Upper lobe of left lung (tissue), 6 donors: ENCODE measurements at regions not wholly inside any gene's neighbourhood (a gene's known extent, or its start where the extent isn't known, plus 50 kb on each side); places are given as distances from the start of the nearest gene placed in this dataset.

ENCODE experiments used
- ATAC-seq, 2 donors: fragments of 200-7000 bp; cut with Tn5 transposase; one replicate each; pipeline ENCODE4 v1.9.1; 2022; ENCODE audit warnings: mild to moderate bottlenecking in 2 of 2, moderate library complexity in 2 of 2; ENCODE audit not compliant: low FRiP score in 2 of 2
- DNase-seq, 2 donors: peaks; one replicate each; pipeline ENCODE4 v3.0.0-alpha.2; 2019 to 2020
- H3K27ac ChIP-seq, 4 donors: fragments of 200-600 bp; sonication (generic); one replicate each; pipeline ENCODE4 v1.5.1; 2016 to 2019
- H3K27me3 ChIP-seq, 4 donors: fragments of 200-600 bp; sonication (generic); one replicate each; pipeline ENCODE4 v1.5.1; 2017 to 2019
- H3K36me3 ChIP-seq, 4 donors: fragments of 200-600 bp; sonication (generic); one replicate each; pipeline ENCODE4 v1.5.1; 2016 to 2019
- H3K4me1 ChIP-seq, 4 donors: fragments of 200-600 bp; sonication (generic); one replicate each; pipeline ENCODE4 v1.5.1; 2018 to 2019
- H3K4me3 ChIP-seq, 4 donors: fragments of 200-600 bp; sonication (generic); one replicate each; pipeline ENCODE4 v1.5.1; 2017 to 2019; ENCODE audit warnings: mild to moderate bottlenecking in 2 of 4, moderate library complexity in 1 of 4
- H3K9me3 ChIP-seq, 4 donors: fragments of 200-600 bp; sonication (generic); one replicate each; pipeline ENCODE4 v1.5.1; 2018 to 2019
- EP300 ChIP-seq, 4 donors: sonication (generic); formaldehyde crosslinking; IDR thresholded peaks; one replicate each; pipeline ENCODE4 v1.5.1; 2017; ENCODE audit warnings: antibody characterized with exemption in 4 of 4, control low read depth in 2 of 4
- POLR2A ChIP-seq, 4 donors: fragments of 450-650 bp; IDR thresholded peaks; one replicate each; pipeline ENCODE4 v1.5.1; 2016 to 2017; ENCODE audit warnings: antibody characterized with exemption in 4 of 4, mild to moderate bottlenecking in 2 of 4
- POLR2AphosphoS5 ChIP-seq, 2 donors: sonication (generic); formaldehyde crosslinking; IDR thresholded peaks; one replicate each; pipeline ENCODE4 v1.5.1; 2017; ENCODE audit warnings: antibody characterized with exemption in 2 of 2
- WGBS, 2 donors: methylation state at CpG; one replicate each; pipeline ENCODE4 v1.1.5; 2017 to 2018; 5-methylcytosine and 5-hydroxymethylcytosine counted together
- TF ChIP-seq, protein P1 (sequence below), 6 experiments: fragments of 450-650 bp in 4 of 6; fragments of 200-600 bp in 2 of 6; sonication (generic) in 2 of 6; IDR thresholded peaks; one replicate each; pipeline ENCODE4 v1.5.1; 2016 to 2019; ENCODE audit warnings: antibody characterized with exemption in 6 of 6
- donor health status: DM: no; HTN: no; CAD: no; lungs with moderate emphysema.
- donor health status: DM: no; HTN: yes; CAD: no; lungs with severe emphysema.

DNA sequence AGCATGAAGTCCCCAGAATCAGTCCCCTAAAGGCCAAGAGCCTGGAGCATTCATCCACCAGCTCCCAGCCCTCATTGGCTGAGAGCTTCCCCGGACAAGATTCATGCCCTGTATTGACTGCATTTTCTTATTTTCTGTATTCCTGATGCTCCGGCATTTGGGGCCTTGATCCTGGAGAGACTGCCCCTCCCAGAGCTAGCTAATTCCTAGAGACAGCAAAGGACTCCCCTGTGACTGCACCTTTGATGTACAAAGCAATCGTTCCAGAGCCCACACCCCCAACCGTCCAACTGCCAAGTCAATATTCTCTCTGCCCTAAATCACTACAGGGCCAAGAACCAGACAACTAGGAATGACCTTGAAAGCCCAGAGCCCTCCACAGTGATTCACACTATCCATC, 93.4 kb upstream of the CDH5 start:
- TF ChIP-seq POLR2AphosphoS5 (IDR thresholded peaks at IDR 0.05) (no peak), EP300 (IDR thresholded peaks at IDR 0.05) (no peak), POLR2A (IDR thresholded peaks at IDR 0.05) (no peak)
- TF ChIP-seq, protein P1, sequence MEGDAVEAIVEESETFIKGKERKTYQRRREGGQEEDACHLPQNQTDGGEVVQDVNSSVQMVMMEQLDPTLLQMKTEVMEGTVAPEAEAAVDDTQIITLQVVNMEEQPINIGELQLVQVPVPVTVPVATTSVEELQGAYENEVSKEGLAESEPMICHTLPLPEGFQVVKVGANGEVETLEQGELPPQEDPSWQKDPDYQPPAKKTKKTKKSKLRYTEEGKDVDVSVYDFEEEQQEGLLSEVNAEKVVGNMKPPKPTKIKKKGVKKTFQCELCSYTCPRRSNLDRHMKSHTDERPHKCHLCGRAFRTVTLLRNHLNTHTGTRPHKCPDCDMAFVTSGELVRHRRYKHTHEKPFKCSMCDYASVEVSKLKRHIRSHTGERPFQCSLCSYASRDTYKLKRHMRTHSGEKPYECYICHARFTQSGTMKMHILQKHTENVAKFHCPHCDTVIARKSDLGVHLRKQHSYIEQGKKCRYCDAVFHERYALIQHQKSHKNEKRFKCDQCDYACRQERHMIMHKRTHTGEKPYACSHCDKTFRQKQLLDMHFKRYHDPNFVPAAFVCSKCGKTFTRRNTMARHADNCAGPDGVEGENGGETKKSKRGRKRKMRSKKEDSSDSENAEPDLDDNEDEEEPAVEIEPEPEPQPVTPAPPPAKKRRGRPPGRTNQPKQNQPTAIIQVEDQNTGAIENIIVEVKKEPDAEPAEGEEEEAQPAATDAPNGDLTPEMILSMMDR (IDR thresholded peaks at IDR 0.05), result no peak
- ATAC-seq (no peak), DNase-seq (no peak)
- H3K27me3 ChIP-seq, result no peaks in the 10 kb centered on the region
- WGBS, 2 donors, result 66 to 76% methylated on average over 4 of the region's 4 CpGs
- no peak overlapping the region for H3K4me3 ChIP-seq
- H3K36me3 ChIP-seq, result no peaks in the 10 kb centered on the region
- H3K27ac ChIP-seq, result no peak overlapping the region
- peaks cover 0 to 23% (median 16%) of the 10 kb centered on the region in 4 donors for H3K4me1 ChIP-seq
- H3K9me3 ChIP-seq, result no peaks in the 10 kb centered on the region

DNA sequence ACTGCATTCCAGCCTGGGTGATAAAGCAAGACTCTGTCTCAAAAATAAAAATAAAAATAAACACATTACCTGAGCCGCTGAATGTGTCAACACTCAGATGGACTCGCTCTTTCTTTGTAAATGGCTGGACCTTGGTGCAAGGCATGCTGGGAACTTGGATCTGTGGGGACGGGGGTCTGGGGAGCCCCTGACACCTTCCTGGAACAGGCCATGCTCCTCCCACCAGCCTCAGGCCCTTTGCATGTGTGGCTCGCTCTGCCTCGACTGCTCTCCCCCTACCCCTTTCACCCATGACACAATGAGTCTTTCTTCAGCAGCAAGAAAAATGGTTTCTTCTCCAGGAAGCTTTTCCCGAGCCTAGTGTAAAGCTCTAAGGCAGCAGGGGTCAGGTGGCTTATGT, 94.0 kb upstream of the CDH5 start:
- Histone ChIP-seq H3K4me1 (peaks cover 0 to 20% (median 13%) of the 10 kb centered on the region in 4 donors), H3K9me3 (no peaks in the 10 kb centered on the region), H3K27me3 (no peaks in the 10 kb centered on the region), H3K4me3 (no peak overlapping the region), H3K36me3 (no peaks in the 10 kb centered on the region), H3K27ac (no peak overlapping the region)
- TF ChIP-seq EP300 (IDR thresholded peaks at IDR 0.05) (no peak), POLR2AphosphoS5 (IDR thresholded peaks at IDR 0.05) (no peak), POLR2A (IDR thresholded peaks at IDR 0.05) (no peak)
- TF ChIP-seq, protein P1 (IDR thresholded peaks at IDR 0.05), result no peak
- 85 to 88% methylated on average over 6 of the region's 6 CpGs for WGBS, 2 donors
- ATAC-seq, result no peak
- no peak for DNase-seq

DNA sequence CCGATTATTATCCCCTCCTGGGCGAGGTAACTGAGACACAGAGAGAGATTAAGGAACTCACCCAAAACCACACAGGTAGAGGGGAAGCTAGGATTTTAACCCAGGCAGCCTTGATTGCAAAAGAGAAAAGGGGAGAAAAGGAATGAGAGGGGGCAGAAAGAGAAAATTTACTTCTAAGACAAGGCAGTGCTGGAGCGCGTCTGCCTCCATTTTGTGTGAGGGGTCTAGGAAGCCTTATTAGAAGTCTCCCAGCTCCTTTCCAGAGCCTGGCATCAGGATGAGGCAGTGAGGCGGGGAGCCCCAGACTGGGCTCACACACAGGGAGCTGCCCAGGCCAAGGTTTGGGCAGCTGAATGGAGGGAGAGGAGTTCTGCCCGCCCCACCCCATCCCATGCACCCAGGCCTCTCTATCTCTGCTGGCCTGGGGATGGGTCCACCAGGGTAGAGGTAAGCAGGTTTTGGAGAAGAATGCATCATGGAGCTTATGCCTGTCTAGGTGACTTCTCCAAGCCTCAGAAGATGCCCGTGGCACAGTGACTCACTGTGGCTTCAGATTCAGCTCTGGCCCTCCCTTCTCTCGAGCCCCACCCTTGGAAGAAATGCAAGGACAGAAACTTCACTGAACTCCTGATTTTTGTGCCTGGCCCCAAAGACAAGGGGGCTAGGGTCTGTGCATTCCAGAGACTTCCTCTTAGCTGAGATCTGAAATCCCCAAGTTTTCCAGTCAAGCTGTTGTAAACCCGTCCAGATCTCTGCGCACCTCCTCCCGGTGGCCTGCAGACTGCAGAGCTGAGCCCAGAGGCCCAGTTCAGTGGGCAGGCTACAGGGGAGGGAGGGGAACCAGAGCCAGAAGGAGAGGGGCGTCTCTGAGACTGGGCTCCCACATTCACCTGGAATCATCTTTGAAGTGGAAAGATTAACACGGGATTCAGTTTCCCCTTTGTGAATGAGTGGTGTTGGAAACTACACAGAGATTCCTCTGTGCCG, 95.1 kb upstream of the CDH5 start:
- Histone ChIP-seq H3K36me3 (no peaks in the 10 kb centered on the region), H3K27me3 (no peaks in the 10 kb centered on the region), H3K9me3 (no peaks in the 10 kb centered on the region), H3K4me3 (no peak overlapping the region), H3K4me1 (peaks cover 0 to 27% (median 15%) of the 10 kb centered on the region in 4 donors), H3K27ac (no peak overlapping the region)
- no peak for DNase-seq
- TF ChIP-seq EP300 (IDR thresholded peaks at IDR 0.05) (no peak), POLR2A (IDR thresholded peaks at IDR 0.05) (no peak), POLR2AphosphoS5 (IDR thresholded peaks at IDR 0.05) (no peak)
- TF ChIP-seq, protein P1 (IDR thresholded peaks at IDR 0.05), result no peak
- no peak for ATAC-seq
- WGBS, 2 donors, result 81 to 88% methylated on average over 13 to 14 of the region's 14 CpGs

DNA sequence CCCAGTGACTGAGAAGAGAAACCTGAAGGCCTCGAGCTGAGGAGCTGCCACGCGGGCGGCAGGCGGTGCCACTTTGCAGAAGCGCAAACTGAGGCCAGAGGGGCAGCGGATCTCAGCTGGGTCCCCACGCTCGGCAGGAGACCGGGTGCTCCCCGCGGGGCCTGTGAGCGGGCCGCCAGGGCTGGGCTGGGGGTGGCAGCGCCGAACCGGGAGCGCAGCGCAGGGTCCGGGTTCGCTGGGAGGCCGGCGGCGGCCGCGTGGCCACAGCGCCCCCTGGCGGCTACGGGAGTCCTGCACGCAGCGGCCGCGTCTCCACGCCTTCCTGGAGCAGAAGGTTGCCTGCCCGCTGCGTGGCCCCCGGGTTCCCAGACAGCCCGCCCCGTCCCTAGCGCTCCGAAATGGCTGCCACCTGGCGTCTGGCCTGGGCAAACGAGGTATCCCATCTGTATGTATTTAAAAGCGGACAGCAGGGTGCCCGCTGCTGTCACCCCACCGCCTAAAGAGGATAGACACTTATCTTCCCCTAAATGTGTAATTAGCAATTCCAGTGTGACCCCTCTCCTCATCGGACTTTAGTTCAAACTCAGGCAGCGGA, 96.1 kb upstream of the CDH5 start:
- H3K27ac ChIP-seq, result peak overlapping the region; percentile 44 to 77 (median 70)
- DNase-seq (peak; percentile 67 to 96), ATAC-seq (peak; percentile 31 to 81)
- no peaks in the 10 kb centered on the region for H3K36me3 ChIP-seq
- H3K9me3 ChIP-seq, result no peaks in the 10 kb centered on the region
- H3K27me3 ChIP-seq, result no peaks in the 10 kb centered on the region
- H3K4me1 ChIP-seq, result peaks cover 3 to 30% (median 15%) of the 10 kb centered on the region in 4 donors
- peak overlapping the region in 3 of 4 donors; percentile 23 to 46 (median 41) for H3K4me3 ChIP-seq
- TF ChIP-seq EP300 (IDR thresholded peaks at IDR 0.05) (no peak), POLR2A (IDR thresholded peaks at IDR 0.05) (no peak), POLR2AphosphoS5 (IDR thresholded peaks at IDR 0.05) (no peak)
- TF ChIP-seq, protein P1 (IDR thresholded peaks at IDR 0.05), result peak; percentile 95 to 98 (median 97)
- 18 to 39% methylated on average over 12 to 14 of the region's 48 CpGs for WGBS, 2 donors
